ENCODE measurements at regions not wholly inside any gene's neighbourhood (a gene's known extent, or its start where the extent isn't known, plus 50 kb on each side); places are given as distances from the start of the nearest gene placed in this dataset.
"Not testable (repeated sequence)": the region's sequence is repeated elsewhere in the genome, so short reads cannot be mapped to it uniquely, and the experiment has no call there.

GRCh38 chr2:89936559-89936958 lies 1245.1 kb downstream of the RPIA start:
- not testable (repeated sequence) for DNase-seq (ENCODE audit: extremely low spot score, unreplicated experiment); H3K27me3 Mint-ChIP-seq; H3K4me3 Mint-ChIP-seq; H3K27ac Mint-ChIP-seq; H3K4me1 Mint-ChIP-seq (ENCODE audit: unreplicated experiment); H3K36me3 Mint-ChIP-seq; H3K9me3 Mint-ChIP-seq

DNA sequence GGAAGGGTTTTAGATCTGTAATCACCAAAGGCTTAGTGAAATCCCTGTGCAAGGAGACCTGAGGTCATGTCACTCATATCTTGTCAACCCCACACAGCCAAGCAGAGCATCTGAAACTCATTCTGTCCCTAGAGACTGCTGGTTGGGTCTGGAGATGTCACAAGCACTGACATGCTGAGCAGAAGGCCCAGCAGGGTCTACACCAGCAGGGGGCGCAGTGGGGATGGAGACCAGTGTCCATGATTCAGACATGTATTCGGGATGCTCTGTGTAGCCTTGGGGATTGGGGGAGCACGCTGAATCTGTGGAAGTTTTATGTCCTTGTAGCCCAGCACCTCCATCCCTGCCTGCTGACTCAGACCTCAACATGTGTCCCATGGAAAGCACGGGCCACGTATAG lies 1247.3 kb downstream of the RPIA start:
- not testable (repeated sequence) for H3K36me3 Mint-ChIP-seq; H3K4me1 Mint-ChIP-seq (ENCODE audit: unreplicated experiment); H3K4me3 Mint-ChIP-seq; DNase-seq (ENCODE audit: extremely low spot score, unreplicated experiment); H3K27me3 Mint-ChIP-seq; H3K9me3 Mint-ChIP-seq; H3K27ac Mint-ChIP-seq

- not testable (repeated sequence) for H3K27me3 Mint-ChIP-seq; H3K27ac Mint-ChIP-seq; H3K4me3 Mint-ChIP-seq; H3K9me3 Mint-ChIP-seq; DNase-seq (ENCODE audit: extremely low spot score, unreplicated experiment); H3K4me1 Mint-ChIP-seq (ENCODE audit: unreplicated experiment); H3K36me3 Mint-ChIP-seq
Observed at GRCh38 chr2:89944267-89944666, 1252.8 kb downstream of the RPIA start.

- H3K27ac Mint-ChIP-seq; DNase-seq (ENCODE audit: extremely low spot score, unreplicated experiment); H3K4me3 Mint-ChIP-seq; H3K9me3 Mint-ChIP-seq; H3K4me1 Mint-ChIP-seq (ENCODE audit: unreplicated experiment); H3K36me3 Mint-ChIP-seq; H3K27me3 Mint-ChIP-seq: not testable (repeated sequence)
Observed at GRCh38 chr2:89945004-89945616, 1253.6 kb downstream of the RPIA start.

DNA sequence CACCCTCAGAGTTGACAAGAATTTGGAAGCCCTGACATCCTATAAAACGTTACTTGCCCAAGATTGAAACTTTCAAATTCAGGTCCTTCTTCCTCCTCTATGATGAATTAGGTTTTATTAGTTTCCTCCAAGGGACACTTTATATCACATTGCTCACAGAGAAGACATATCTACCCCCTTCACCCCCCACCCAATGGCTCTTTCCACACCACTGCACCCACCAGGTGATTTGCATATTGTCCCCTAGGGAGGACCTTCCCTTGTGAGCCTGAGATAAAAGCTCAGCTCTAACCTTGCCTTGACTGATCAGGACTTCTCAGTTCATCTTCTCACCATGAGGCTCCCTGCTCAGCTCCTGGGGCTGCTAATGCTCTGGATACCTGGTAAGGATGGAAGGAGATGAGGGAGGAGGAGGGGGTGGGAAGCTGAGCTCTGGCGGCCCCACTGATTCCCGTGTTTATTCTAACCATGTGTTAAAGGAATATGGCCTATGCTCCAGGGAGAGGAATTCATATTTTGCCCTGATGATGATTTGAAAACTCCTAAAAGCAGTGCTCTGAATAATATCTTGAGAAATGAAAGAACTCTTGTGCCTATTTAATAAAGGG lies 1255.8 kb downstream of the RPIA start:
- H3K4me3 Mint-ChIP-seq; H3K9me3 Mint-ChIP-seq; H3K36me3 Mint-ChIP-seq; DNase-seq (ENCODE audit: extremely low spot score, unreplicated experiment); H3K27me3 Mint-ChIP-seq; H3K4me1 Mint-ChIP-seq (ENCODE audit: unreplicated experiment); H3K27ac Mint-ChIP-seq: not testable (repeated sequence)

GRCh38 chr2:89948102-89948501 lies 1256.6 kb downstream of the RPIA start:
- not testable (repeated sequence) for DNase-seq (ENCODE audit: extremely low spot score, unreplicated experiment); H3K9me3 Mint-ChIP-seq; H3K36me3 Mint-ChIP-seq; H3K27ac Mint-ChIP-seq; H3K4me3 Mint-ChIP-seq; H3K27me3 Mint-ChIP-seq; H3K4me1 Mint-ChIP-seq (ENCODE audit: unreplicated experiment)

GRCh38 chr2:89950807-89951206 lies 1259.3 kb downstream of the RPIA start:
- H3K4me3 Mint-ChIP-seq, result not testable (repeated sequence)

DNA sequence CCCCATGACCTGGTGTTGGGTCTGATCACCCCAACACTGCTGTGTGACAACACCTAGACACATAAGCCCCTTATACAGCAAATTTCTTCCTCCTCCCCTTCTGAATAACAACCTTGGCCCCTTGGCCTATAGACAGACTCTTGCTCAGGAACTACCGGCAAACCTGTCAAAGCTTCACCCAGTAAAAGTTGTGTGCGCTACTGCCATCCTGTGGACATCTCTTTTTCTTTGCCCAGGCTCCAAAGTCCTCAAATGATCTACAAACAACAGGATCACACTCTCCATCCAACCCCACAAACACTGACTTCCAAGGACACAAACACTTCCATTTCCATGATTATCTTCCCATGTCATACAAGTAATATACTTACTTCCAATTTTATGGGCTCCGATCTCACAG lies 1265.8 kb downstream of the RPIA start:
- not testable (repeated sequence) for H3K27me3 Mint-ChIP-seq; H3K36me3 Mint-ChIP-seq; DNase-seq (ENCODE audit: extremely low spot score, unreplicated experiment); H3K9me3 Mint-ChIP-seq; H3K4me1 Mint-ChIP-seq (ENCODE audit: unreplicated experiment); H3K4me3 Mint-ChIP-seq; H3K27ac Mint-ChIP-seq

More at GRCh38 chr2:89950807-89951206, 1259.3 kb downstream of the RPIA start:
- H3K9me3 Mint-ChIP-seq; H3K36me3 Mint-ChIP-seq; H3K4me1 Mint-ChIP-seq (ENCODE audit: unreplicated experiment); H3K27me3 Mint-ChIP-seq; DNase-seq (ENCODE audit: extremely low spot score, unreplicated experiment); H3K27ac Mint-ChIP-seq: not testable (repeated sequence)

GRCh38 chr2:89959729-89960378 lies 1268.4 kb downstream of the RPIA start:
- H3K27me3 Mint-ChIP-seq; H3K9me3 Mint-ChIP-seq; H3K4me1 Mint-ChIP-seq (ENCODE audit: unreplicated experiment); H3K36me3 Mint-ChIP-seq; DNase-seq (ENCODE audit: extremely low spot score, unreplicated experiment); H3K27ac Mint-ChIP-seq; H3K4me3 Mint-ChIP-seq: not testable (repeated sequence)

DNA sequence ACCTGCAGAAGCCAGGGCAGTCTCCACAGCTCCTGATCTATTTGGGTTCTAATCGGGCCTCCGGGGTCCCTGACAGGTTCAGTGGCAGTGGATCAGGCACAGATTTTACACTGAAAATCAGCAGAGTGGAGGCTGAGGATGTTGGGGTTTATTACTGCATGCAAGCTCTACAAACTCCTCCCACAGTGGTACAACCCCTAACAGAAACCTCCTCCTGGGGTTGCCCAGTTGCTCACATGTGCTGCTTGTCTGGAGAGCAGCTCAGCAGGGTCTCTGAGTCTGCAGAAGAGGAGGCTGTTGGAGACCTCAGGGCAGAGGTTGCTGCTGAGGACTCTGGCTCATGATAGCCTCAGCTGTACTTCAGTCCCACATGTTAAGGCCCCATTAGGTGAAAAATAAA lies 1269.1 kb downstream of the RPIA start:
- H3K27ac Mint-ChIP-seq; H3K27me3 Mint-ChIP-seq; H3K36me3 Mint-ChIP-seq; DNase-seq (ENCODE audit: extremely low spot score, unreplicated experiment); H3K9me3 Mint-ChIP-seq; H3K4me3 Mint-ChIP-seq; H3K4me1 Mint-ChIP-seq (ENCODE audit: unreplicated experiment): not testable (repeated sequence)

GRCh38 chr2:89968567-89968966 lies 1277.1 kb downstream of the RPIA start:
- H3K4me3 Mint-ChIP-seq; H3K4me1 Mint-ChIP-seq (ENCODE audit: unreplicated experiment); H3K27ac Mint-ChIP-seq; H3K9me3 Mint-ChIP-seq; DNase-seq (ENCODE audit: extremely low spot score, unreplicated experiment); H3K36me3 Mint-ChIP-seq; H3K27me3 Mint-ChIP-seq: not testable (repeated sequence)

GRCh38 chr2:89969190-89969589 lies 1277.7 kb downstream of the RPIA start:
- not testable (repeated sequence) for H3K9me3 Mint-ChIP-seq, H3K27me3 Mint-ChIP-seq, H3K36me3 Mint-ChIP-seq

GRCh38 chr2:89973849-89974248 lies 1282.4 kb downstream of the RPIA start:
- not testable (repeated sequence) for H3K4me3 Mint-ChIP-seq; H3K4me1 Mint-ChIP-seq (ENCODE audit: unreplicated experiment); DNase-seq (ENCODE audit: extremely low spot score, unreplicated experiment); H3K36me3 Mint-ChIP-seq; H3K9me3 Mint-ChIP-seq; H3K27me3 Mint-ChIP-seq; H3K27ac Mint-ChIP-seq

More at GRCh38 chr2:89969190-89969589, 1277.7 kb downstream of the RPIA start:
- H3K4me1 Mint-ChIP-seq (ENCODE audit: unreplicated experiment); H3K27ac Mint-ChIP-seq; DNase-seq (ENCODE audit: extremely low spot score, unreplicated experiment); H3K4me3 Mint-ChIP-seq: not testable (repeated sequence)

GRCh38 chr2:89979826-89980537 lies 1288.5 kb downstream of the RPIA start:
- not testable (repeated sequence) for H3K4me1 Mint-ChIP-seq (ENCODE audit: unreplicated experiment); H3K9me3 Mint-ChIP-seq; H3K36me3 Mint-ChIP-seq; H3K27me3 Mint-ChIP-seq; H3K4me3 Mint-ChIP-seq; DNase-seq (ENCODE audit: extremely low spot score, unreplicated experiment); H3K27ac Mint-ChIP-seq

Data from type B pancreatic cell (in vitro differentiated cells).